ENCODE measurements at regions not wholly inside any gene's neighbourhood (a gene's known extent, or its start where the extent isn't known, plus 50 kb on each side); places are given as distances from the start of the nearest gene placed in this dataset.

- no peak for DNase-seq (ENCODE audit: low read depth)
Measured at GRCh38 chr5:67465537-67466207, 269.1 kb upstream of the CD180 start.

GRCh38 chr5:67462147-67462546 lies 265.5 kb upstream of the CD180 start:
- peak; percentile 23 for DNase-seq (ENCODE audit: low read depth)

- DNase-seq (ENCODE audit: low read depth): no peak
Measured at GRCh38 chr5:67459253-67459652, 262.7 kb upstream of the CD180 start.

DNA sequence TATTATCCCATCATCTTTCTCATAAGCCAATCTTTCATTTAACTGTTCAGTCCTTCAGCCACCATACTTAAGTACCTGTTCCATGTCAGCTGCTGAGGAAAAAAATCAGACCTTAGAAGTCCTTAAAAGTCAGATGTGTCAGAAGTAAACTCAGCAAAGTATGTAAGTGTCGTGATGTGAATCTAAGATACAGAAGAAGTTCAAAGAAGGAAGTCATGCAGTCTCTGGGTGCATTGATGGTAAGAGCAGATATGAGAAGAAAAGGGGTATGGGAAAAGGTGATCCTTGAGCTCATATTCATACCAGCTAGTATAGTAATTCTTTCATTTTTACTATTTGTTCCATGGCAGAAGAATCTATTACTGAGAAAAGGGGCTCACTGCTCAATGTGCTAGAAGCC lies 259.4 kb upstream of the CD180 start:
- DNase-seq (ENCODE audit: low read depth): no peak

- DNase-seq (ENCODE audit: low read depth): no peak
Measured at GRCh38 chr5:67454957-67455561, 258.5 kb upstream of the CD180 start.

DNA sequence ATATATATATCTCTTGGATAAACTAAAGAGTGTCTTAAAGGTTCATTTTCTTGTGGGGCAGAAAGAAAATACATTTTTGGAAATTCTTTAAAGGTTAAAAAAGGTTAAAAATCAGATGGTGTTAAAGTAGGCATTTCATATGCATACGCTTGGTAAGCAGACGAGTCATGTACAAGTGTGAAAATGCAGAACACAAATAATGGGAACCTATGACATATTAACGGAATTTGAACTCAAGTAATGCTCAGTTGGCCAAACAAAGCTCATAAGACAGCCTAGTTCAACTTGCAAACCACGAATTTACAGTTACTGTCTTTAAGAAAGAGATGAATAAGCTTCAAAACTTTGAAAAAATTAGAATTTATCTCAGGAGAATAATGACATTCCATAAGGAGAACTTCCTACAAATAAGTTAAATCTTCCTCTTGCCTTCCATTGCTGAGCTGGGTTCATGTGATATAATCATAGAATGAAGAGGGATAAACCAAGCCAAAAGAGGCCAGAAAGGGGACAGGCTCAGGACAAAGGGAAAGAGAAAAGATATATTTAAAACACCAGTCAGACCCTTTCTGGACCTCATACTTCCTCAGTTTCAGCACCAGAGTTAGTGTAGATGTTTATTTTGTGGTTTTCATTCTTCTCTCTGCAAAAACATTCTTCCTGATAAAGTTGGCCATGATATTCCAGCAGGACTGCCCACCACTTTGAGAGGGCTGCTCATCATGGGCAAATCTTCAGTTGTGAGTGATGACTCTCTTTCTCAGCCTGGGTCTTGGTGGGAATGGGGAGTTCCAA lies 256.7 kb upstream of the CD180 start:
- DNase-seq (ENCODE audit: low read depth): no peak

- no peak for DNase-seq (ENCODE audit: low read depth)
Measured at GRCh38 chr5:67451640-67452279, 255.2 kb upstream of the CD180 start.

- DNase-seq (ENCODE audit: low read depth): no peak
Measured at GRCh38 chr5:67447732-67448131, 251.1 kb upstream of the CD180 start.

DNA sequence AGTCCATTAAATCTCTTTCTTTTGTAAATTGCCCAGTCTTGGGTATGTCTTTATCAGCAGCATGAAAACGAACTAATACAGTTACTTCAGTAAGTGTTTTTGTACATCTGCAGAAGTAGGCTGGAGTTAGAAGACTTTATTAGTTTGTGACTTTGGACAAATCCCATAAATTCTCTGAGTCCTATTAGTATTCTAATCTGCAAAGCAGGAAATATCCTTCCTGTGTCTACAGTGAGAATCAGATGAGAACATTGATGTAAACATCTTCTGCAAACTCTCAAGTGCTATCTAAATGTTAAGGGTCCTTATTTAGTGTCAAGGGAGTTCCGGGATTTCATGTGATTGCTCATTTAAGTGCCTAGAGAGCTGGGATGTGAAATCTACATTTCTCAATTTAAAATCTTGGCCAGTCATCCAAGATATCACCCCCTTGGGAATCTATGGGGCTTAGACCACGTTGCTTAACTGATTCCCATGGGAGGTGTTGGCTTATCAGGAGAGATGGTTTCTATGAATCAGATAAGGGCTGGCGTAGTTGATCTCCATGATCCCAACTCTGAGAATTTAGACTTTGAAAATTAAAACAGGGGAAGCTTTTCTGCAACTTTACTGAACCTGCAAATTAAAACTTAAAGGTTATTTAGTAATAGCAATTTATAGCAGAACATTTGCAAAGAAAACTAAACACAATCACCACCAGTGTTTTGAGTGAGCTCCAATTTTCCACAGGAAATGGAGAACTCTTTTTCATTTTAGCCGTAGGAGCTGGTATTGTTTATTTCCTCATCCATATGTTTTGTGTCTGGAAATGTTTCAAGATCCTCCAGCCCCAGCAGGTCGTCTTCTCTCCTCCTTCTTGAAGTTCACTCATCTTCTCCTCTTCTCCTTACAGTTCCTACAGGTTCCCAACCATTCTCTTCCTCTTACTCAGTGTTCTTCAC lies 241.6 kb upstream of the CD180 start:
- DNase-seq (ENCODE audit: low read depth): no peak

DNA sequence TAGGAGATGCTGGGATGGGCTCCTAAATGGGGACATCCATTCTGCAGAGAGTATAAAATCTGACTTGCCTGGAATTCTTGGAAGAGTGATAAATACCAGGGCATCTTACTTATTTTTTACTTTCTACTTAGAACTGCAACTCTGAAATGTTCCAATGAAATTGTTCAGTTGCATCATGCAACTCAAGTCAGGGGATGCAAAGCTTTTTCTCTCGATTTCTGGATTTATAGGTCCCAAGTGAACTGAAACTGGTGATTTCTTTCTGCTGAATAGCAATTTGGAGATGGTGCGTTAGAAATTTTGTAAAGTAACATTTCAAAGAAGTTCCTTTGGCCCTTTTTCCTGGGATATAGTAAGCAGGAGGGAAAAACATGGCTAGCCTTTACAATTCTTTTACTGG lies 238.4 kb upstream of the CD180 start:
- DNase-seq (ENCODE audit: low read depth): no peak

DNA sequence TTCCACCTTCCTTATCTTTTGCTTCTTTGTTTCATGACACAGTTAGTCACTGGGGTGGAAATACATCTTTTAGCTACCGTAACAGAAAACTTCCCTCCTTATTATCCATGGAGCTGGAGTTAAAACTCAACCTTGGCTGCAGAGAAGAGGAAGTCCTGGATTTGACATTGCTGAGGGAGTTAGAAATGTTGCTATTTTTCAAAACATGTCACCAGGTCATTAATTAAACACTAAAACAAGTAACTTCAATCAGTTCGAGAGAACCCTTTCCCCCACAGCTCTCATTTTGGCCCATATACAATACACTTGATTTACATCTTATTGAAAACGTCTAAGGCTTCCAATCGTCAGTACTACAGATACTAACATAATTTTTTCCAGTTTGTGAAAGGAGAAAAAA lies 237.9 kb upstream of the CD180 start:
- no peak for DNase-seq (ENCODE audit: low read depth)

DNA sequence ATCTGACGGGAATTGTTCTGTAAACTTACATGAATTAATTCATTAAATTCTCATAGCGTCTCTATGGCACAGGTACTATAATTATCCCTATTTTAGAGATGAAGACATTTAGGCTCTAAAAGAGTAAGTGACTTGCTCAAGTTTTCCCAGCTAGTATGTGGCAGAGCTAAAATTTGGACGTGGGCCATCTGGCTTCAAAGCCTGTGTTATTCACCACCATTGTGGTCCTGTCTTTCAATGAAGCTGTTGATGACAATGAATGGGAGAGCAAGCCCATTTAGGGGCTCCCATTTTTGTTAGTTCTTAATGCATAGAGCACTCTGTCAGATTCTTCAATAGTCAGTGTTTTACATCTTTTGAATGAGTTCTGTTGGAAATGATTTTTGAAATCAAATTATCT lies 236.0 kb upstream of the CD180 start:
- no peak for DNase-seq (ENCODE audit: low read depth)

DNA sequence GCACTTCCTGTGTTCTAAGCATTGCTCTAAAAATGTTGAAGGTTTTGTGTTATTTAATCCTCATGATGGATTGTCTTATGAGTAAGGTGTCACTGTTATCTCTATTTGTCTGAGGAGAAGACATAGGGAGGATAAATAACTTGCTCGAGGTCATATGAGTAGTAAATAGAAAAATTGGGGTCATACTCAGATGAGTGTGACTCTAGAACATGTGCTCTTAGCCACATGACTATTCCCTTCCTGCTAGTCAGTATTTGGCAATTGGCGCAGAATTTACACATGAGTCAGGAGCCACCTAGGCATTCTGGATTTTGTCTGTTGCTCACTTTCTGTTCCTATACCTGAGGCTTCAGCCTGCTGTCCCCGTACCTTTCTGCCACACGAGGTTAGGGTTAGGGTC lies 234.6 kb upstream of the CD180 start:
- no peak for DNase-seq (ENCODE audit: low read depth)

- DNase-seq (ENCODE audit: low read depth): no peak
Measured at GRCh38 chr5:67427850-67428298, 231.3 kb upstream of the CD180 start.

- no peak for DNase-seq (ENCODE audit: low read depth)
Measured at GRCh38 chr5:67426961-67427849, 230.6 kb upstream of the CD180 start.

GRCh38 chr5:67425514-67425913 lies 228.9 kb upstream of the CD180 start:
- DNase-seq (ENCODE audit: low read depth): no peak

GRCh38 chr5:67417839-67418238 lies 221.2 kb upstream of the CD180 start:
- DNase-seq (ENCODE audit: low read depth): no peak

DNA sequence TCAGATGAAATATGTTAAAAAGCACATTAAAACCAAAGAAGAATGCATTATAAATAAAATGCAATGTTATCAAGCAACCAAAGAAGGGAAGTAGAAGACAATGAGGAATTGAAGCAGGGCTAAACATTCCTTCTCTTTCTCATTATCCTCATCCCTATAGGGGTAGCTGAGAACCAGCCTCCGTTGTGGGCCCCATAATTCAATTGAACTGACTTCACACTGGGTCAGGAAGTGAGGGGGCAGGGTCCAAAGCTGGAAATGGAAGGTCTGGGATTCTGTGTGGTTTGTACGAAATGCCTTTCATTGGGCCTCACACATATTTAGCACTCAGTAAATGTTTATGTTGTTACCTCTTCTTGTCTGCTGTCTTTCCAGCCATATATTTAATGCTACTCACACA lies 220.4 kb upstream of the CD180 start:
- no peak for DNase-seq (ENCODE audit: low read depth)

- no peak for DNase-seq (ENCODE audit: low read depth)
Measured at GRCh38 chr5:67416133-67416937, 219.7 kb upstream of the CD180 start.

DNA sequence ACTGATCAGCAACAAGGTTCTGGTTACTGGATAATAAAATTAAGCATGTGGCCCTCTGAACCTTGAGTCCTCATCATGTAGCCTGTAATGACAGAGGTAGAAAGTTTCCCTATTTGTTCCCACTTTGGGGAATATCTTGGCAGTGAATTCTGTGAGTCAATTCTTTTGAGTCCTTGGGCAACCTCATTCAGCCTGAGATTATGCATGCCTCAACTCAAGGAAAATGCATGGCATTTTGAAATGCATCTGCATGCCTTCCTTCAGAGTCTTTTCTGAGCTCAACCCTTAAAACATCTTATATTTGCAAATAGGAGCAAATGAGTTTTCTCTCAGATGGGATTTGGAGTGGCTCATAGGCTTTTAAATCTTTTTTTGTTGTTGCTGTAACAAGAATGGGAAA lies 218.1 kb upstream of the CD180 start:
- peak; percentile 41 for DNase-seq (ENCODE audit: low read depth)
